Cerebellar cortex (tissue), 1 donor: ENCODE measurements at regions not wholly inside any gene's neighbourhood (a gene's known extent, or its start where the extent isn't known, plus 50 kb on each side); places are given as distances from the start of the nearest gene placed in this dataset.
"Not testable (repeated sequence)": the region's sequence is repeated elsewhere in the genome, so short reads cannot be mapped to it uniquely, and the experiment has no call there.

Experiments
- DNase-seq: peaks from one replicate; pipeline ENCODE4 v3.0.0-alpha.2; 2015; ENCODE audit warnings: low spot score

GRCh38 chr3:166818464-166818863 is 561.6 kb downstream of the ZBBX start:
- no peak for DNase-seq

- not testable (repeated sequence) for DNase-seq
These were observed 562.8 kb downstream of the ZBBX start for GRCh38 chr3:166817269-166817668.

- no peak for DNase-seq
These were observed 569.2 kb downstream of the ZBBX start for GRCh38 chr3:166810741-166811445.

GRCh38 chr3:166809520-166809919 is 570.6 kb downstream of the ZBBX start:
- no peak for DNase-seq

GRCh38 chr3:166788936-166789335 is 591.2 kb downstream of the ZBBX start:
- DNase-seq: no peak

- DNase-seq: no peak
These were observed 594.2 kb downstream of the ZBBX start for GRCh38 chr3:166785876-166786275.

- no peak for DNase-seq
These were observed 596.9 kb downstream of the ZBBX start for GRCh38 chr3:166783206-166783605.

- DNase-seq: no peak
These were observed 615.3 kb downstream of the ZBBX start for GRCh38 chr3:166764698-166765318.

- DNase-seq: no peak
These were observed 620.2 kb downstream of the ZBBX start for GRCh38 chr3:166759736-166760513.

- no peak for DNase-seq
These were observed 627.9 kb downstream of the ZBBX start for GRCh38 chr3:166752214-166752613.

- DNase-seq: no peak
These were observed 636.5 kb downstream of the ZBBX start for GRCh38 chr3:166743481-166744134.

GRCh38 chr3:166734734-166735133 is 645.4 kb downstream of the ZBBX start:
- DNase-seq: no peak

GRCh38 chr3:166731701-166732100 is 648.4 kb downstream of the ZBBX start:
- no peak for DNase-seq

GRCh38 chr3:166721466-166721865 is 658.6 kb downstream of the ZBBX start:
- DNase-seq: no peak

GRCh38 chr3:166714206-166714605 is 665.9 kb downstream of the ZBBX start:
- DNase-seq: no peak

- no peak for DNase-seq
These were observed 666.3 kb downstream of the ZBBX start for GRCh38 chr3:166713787-166714186.

GRCh38 chr3:166706094-166706493 is 674.0 kb downstream of the ZBBX start:
- DNase-seq: no peak

- DNase-seq: no peak
These were observed 682.6 kb downstream of the ZBBX start for GRCh38 chr3:166697495-166697894.

- no peak for DNase-seq
These were observed 684.0 kb downstream of the ZBBX start for GRCh38 chr3:166696103-166696502.

GRCh38 chr3:166688665-166689064 is 691.4 kb downstream of the ZBBX start:
- no peak for DNase-seq

GRCh38 chr3:166685246-166685645 is 694.9 kb downstream of the ZBBX start:
- DNase-seq: no peak

GRCh38 chr3:166684077-166684476 is 696.0 kb downstream of the ZBBX start:
- DNase-seq: not testable (repeated sequence)

GRCh38 chr3:166669781-166670180 is 710.3 kb downstream of the ZBBX start:
- DNase-seq: no peak
